Astrocyte (in vitro differentiated cells and primary cell): ENCODE measurements at regions not wholly inside any gene's neighbourhood (a gene's known extent, or its start where the extent isn't known, plus 50 kb on each side); places are given as distances from the start of the nearest gene placed in this dataset.

Source experiments
- CTCF ChIP-seq: IDR thresholded peaks from 2 replicates; pipeline ENCODE4 v1.5.1; 2011; ENCODE audit warnings: low read depth, mild to moderate bottlenecking, inconsistent platforms, low read length, moderate library complexity; ENCODE audit not compliant: insufficient read depth
- EZH2 ChIP-seq: IDR thresholded peaks from 2 replicates; pipeline ENCODE4 v1.6.1; 2012; ENCODE audit warnings: mild to moderate bottlenecking, low read length, inconsistent platforms; ENCODE audit not compliant: insufficient read depth

- no peak for TF ChIP-seq CTCF
- TF ChIP-seq EZH2, result no peak
Observed at GRCh38 chr2:104318001-104318665, 535.8 kb upstream of the POU3F3 start.
